ENCODE measurements at regions not wholly inside any gene's neighbourhood (a gene's known extent, or its start where the extent isn't known, plus 50 kb on each side); places are given as distances from the start of the nearest gene placed in this dataset.

- no peak for DNase-seq
- no peak for ATAC-seq (ENCODE audit: low FRiP score in 2 of 2)
- no peak overlapping the region for H3K4me3 ChIP-seq
- no peaks in the 10 kb centered on the region for H3K9me3 ChIP-seq
- no peak overlapping the region for H3K27ac ChIP-seq
- TF ChIP-seq, protein P1, sequence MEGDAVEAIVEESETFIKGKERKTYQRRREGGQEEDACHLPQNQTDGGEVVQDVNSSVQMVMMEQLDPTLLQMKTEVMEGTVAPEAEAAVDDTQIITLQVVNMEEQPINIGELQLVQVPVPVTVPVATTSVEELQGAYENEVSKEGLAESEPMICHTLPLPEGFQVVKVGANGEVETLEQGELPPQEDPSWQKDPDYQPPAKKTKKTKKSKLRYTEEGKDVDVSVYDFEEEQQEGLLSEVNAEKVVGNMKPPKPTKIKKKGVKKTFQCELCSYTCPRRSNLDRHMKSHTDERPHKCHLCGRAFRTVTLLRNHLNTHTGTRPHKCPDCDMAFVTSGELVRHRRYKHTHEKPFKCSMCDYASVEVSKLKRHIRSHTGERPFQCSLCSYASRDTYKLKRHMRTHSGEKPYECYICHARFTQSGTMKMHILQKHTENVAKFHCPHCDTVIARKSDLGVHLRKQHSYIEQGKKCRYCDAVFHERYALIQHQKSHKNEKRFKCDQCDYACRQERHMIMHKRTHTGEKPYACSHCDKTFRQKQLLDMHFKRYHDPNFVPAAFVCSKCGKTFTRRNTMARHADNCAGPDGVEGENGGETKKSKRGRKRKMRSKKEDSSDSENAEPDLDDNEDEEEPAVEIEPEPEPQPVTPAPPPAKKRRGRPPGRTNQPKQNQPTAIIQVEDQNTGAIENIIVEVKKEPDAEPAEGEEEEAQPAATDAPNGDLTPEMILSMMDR (IDR thresholded peaks at IDR 0.05), result no peak
- no peak for TF ChIP-seq POLR2A (IDR thresholded peaks at IDR 0.05)
- no peak for TF ChIP-seq POLR2AphosphoS5 (IDR thresholded peaks at IDR 0.05)
- TF ChIP-seq EP300 (IDR thresholded peaks at IDR 0.05), result no peak
- 53 to 72% methylated on average over 2 of the region's 2 CpGs for WGBS, 2 donors
- H3K4me1 ChIP-seq, result peaks cover 0 to 3% (median 1%) of the 10 kb centered on the region in 4 donors
- H3K36me3 ChIP-seq, result no peaks in the 10 kb centered on the region
- H3K27me3 ChIP-seq, result no peaks in the 10 kb centered on the region
These were observed 98.5 kb upstream of the PIK3CG start for GRCh38 chr7:106766551-106766950.

DNA sequence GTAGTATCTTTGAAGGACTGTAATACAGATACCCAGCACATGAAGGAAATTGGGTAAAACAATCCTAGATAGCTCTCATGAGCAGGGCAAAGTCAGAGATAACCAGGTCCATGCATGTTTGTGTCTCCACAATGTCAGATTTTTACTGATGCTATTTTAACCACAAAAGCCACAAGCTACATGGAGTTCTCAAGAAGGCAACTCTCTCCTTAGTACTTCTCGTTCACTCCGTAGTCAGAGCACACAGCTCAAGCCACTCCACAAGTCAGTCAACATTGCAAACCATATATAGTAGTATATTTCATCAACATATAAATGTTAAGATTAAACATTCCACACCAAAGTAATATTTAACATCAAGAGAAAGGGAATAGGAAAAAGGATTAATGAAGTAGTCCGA lies 98.0 kb upstream of the PIK3CG start:
- Histone ChIP-seq H3K36me3 (no peaks in the 10 kb centered on the region), H3K4me1 (peaks cover 0 to 3% (median 1%) of the 10 kb centered on the region in 4 donors), H3K27me3 (no peaks in the 10 kb centered on the region), H3K9me3 (no peaks in the 10 kb centered on the region), H3K4me3 (no peak overlapping the region), H3K27ac (no peak overlapping the region)
- TF ChIP-seq POLR2AphosphoS5 (IDR thresholded peaks at IDR 0.05) (no peak), POLR2A (IDR thresholded peaks at IDR 0.05) (no peak), EP300 (IDR thresholded peaks at IDR 0.05) (no peak)
- TF ChIP-seq, protein P1 (IDR thresholded peaks at IDR 0.05), result no peak
- DNase-seq (no peak), ATAC-seq (ENCODE audit: low FRiP score in 2 of 2) (no peak)
- WGBS, 2 donors, result 53 to 69% methylated on average over 3 of the region's 3 CpGs

- 61% methylated on average over 8 of the region's 8 CpGs for WGBS, 2 donors
- Histone ChIP-seq H3K27ac (no peak overlapping the region), H3K36me3 (no peaks in the 10 kb centered on the region), H3K9me3 (no peaks in the 10 kb centered on the region), H3K27me3 (no peaks in the 10 kb centered on the region), H3K4me3 (peak overlapping the region in 2 of 4 donors; percentile 13 to 19), H3K4me1 (peaks cover 0 to 3% (median 1%) of the 10 kb centered on the region in 4 donors)
- TF ChIP-seq, protein P1 (IDR thresholded peaks at IDR 0.05), result no peak
- TF ChIP-seq EP300 (IDR thresholded peaks at IDR 0.05) (no peak), POLR2A (IDR thresholded peaks at IDR 0.05) (no peak)
- DNase-seq, result no peak
- ATAC-seq (ENCODE audit: low FRiP score in 2 of 2), result no peak
These were observed 97.4 kb upstream of the PIK3CG start for GRCh38 chr7:106767498-106768323.

- no peak for ATAC-seq (ENCODE audit: low FRiP score in 2 of 2)
These were observed 96.7 kb upstream of the PIK3CG start for GRCh38 chr7:106768324-106768751.

More at GRCh38 chr7:106768324-106768751, 96.7 kb upstream of the PIK3CG start:
- TF ChIP-seq POLR2A (IDR thresholded peaks at IDR 0.05) (no peak), POLR2AphosphoS5 (IDR thresholded peaks at IDR 0.05) (no peak), EP300 (IDR thresholded peaks at IDR 0.05) (no peak)
- TF ChIP-seq, protein P1 (IDR thresholded peaks at IDR 0.05), result no peak
- no peaks in the 10 kb centered on the region for H3K36me3 ChIP-seq
- H3K4me3 ChIP-seq, result peak overlapping the region in 2 of 4 donors; percentile 13 to 19
- H3K4me1 ChIP-seq, result peaks cover 0 to 3% (median 1%) of the 10 kb centered on the region in 4 donors
- H3K27me3 ChIP-seq, result no peaks in the 10 kb centered on the region
- H3K27ac ChIP-seq, result no peak overlapping the region
- DNase-seq, result no peak
- WGBS, 2 donors, result 79 to 89% methylated on average over 4 of the region's 4 CpGs
- no peaks in the 10 kb centered on the region for H3K9me3 ChIP-seq

Measured in upper lobe of left lung (tissue), 6 donors.